Thyroid gland (tissue), 4 donors: ENCODE measurements at regions not wholly inside any gene's neighbourhood (a gene's known extent, or its start where the extent isn't known, plus 50 kb on each side); places are given as distances from the start of the nearest gene placed in this dataset.

Source experiments
- DNase-seq, 2 donors: peaks; one replicate each; pipeline ENCODE4 v3.0.0-alpha.2; 2019
- H3K27ac ChIP-seq, 3 donors: fragments of 200-600 bp; sonication (generic); 1 replicate in 2 of 3; 2 replicates in 1 of 3; pipeline ENCODE4 v1.5.1; 2016 to 2019; ENCODE audit warnings: mild to moderate bottlenecking in 1 of 3, moderate library complexity in 1 of 3
- H3K27me3 ChIP-seq: fragments of 200-600 bp; sonication (generic); one replicate; pipeline ENCODE4 v1.5.1; 2019
- H3K36me3 ChIP-seq, 2 donors: fragments of 200-600 bp; sonication (generic); one replicate each; pipeline ENCODE4 v1.5.1; 2016 to 2019
- H3K4me1 ChIP-seq, 2 donors: fragments of 200-600 bp; sonication (generic); one replicate each; pipeline ENCODE4 v1.5.1; 2017 to 2019
- H3K4me3 ChIP-seq, 3 donors: fragments of 200-600 bp; sonication (generic); replicated peaks in 1 of 3; 1 replicate in 2 of 3; 2 replicates in 1 of 3; pipeline ENCODE4 v1.5.1; 2016; ENCODE audit warnings: mild to moderate bottlenecking in 1 of 3
- H3K9me3 ChIP-seq: fragments of 200-600 bp; sonication (generic); one replicate; pipeline ENCODE4 v1.5.1; 2017
- POLR2A ChIP-seq, 2 donors: fragments of 450-650 bp; IDR thresholded peaks; one replicate each; pipeline ENCODE4 v1.6.1; 2017; ENCODE audit warnings: antibody characterized with exemption in 2 of 2, mild to moderate bottlenecking in 2 of 2, moderate library complexity in 1 of 2
- WGBS, 2 donors: methylation state at CpG; one replicate each; pipeline ENCODE4 v1.1.5; 2017; 5-methylcytosine and 5-hydroxymethylcytosine counted together
- intact Hi-C: fragments of 100-400 bp; cut with DNase I; formaldehyde crosslinking; loops from one replicate; pipeline ENCODE4 v1.15.1; 2023
- TF ChIP-seq, protein P1 (sequence below), 6 experiments: fragments of 200-600 bp in 3 of 6; fragments of 450-650 bp in 3 of 6; sonication (generic) in 3 of 6; IDR thresholded peaks; one replicate each; pipeline ENCODE4 v1.5.1; 2016 to 2019; ENCODE audit warnings: antibody characterized with exemption in 6 of 6, mild to moderate bottlenecking in 2 of 6, inconsistent platforms in 1 of 6, moderate library complexity in 1 of 6

DNA sequence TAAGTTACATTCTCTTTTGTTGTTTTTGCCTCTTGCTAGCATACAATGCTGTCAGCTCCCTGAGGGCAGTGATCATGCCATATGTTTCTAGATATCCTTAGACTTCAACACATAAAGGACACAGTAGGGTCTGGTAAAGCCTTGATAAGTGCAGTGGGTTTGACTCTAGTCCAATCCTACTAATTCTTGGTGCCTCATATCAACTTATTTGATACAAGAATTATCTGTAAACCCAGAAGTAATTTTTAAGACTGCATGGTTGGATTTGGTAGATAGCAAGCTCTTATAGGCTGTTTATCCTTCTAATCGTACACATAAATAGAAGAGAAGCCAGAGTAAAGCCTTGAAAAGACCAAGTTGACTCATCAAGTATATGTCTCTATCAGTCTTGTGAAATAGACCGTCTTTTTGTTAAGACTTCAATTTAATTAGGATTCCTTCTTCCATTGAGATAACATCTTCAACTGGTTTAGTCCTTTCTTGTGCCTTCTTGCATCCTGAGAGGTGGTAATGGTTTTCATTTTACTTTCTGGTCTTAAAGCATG, 265.6 kb upstream of the CDIN1 start:
- 90% methylated on average over 2 of the region's 2 CpGs for WGBS, 2 donors

GRCh38 chr15:36315649-36316048, 263.8 kb upstream of the CDIN1 start:
- no peak for TF ChIP-seq POLR2A (IDR thresholded peaks at IDR 0.05)
- TF ChIP-seq, protein P1, sequence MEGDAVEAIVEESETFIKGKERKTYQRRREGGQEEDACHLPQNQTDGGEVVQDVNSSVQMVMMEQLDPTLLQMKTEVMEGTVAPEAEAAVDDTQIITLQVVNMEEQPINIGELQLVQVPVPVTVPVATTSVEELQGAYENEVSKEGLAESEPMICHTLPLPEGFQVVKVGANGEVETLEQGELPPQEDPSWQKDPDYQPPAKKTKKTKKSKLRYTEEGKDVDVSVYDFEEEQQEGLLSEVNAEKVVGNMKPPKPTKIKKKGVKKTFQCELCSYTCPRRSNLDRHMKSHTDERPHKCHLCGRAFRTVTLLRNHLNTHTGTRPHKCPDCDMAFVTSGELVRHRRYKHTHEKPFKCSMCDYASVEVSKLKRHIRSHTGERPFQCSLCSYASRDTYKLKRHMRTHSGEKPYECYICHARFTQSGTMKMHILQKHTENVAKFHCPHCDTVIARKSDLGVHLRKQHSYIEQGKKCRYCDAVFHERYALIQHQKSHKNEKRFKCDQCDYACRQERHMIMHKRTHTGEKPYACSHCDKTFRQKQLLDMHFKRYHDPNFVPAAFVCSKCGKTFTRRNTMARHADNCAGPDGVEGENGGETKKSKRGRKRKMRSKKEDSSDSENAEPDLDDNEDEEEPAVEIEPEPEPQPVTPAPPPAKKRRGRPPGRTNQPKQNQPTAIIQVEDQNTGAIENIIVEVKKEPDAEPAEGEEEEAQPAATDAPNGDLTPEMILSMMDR (IDR thresholded peaks at IDR 0.05), result no peak
- DNase-seq, result no peak
- Histone ChIP-seq H3K27ac (no peak overlapping the region), H3K4me1 (no peaks in the 10 kb centered on the region), H3K4me3 (no peak overlapping the region), H3K27me3 (no peaks in the 10 kb centered on the region), H3K9me3 (no peaks in the 10 kb centered on the region), H3K36me3 (no peaks in the 10 kb centered on the region)
- intact Hi-C loops, result no loop called here
- 92 to 94% methylated on average over 2 of the region's 2 CpGs for WGBS, 2 donors

More for the DNA sequence above, 265.6 kb upstream of the CDIN1 start:
- H3K4me3 ChIP-seq, result no peak overlapping the region
- TF ChIP-seq, protein P1 (IDR thresholded peaks at IDR 0.05), result no peak
- no peak for TF ChIP-seq POLR2A (IDR thresholded peaks at IDR 0.05)
- no peak for DNase-seq
- H3K9me3 ChIP-seq, result no peaks in the 10 kb centered on the region
- intact Hi-C loops, result no loop called here
- no peaks in the 10 kb centered on the region for H3K36me3 ChIP-seq
- no peak overlapping the region for H3K27ac ChIP-seq
- no peaks in the 10 kb centered on the region for H3K27me3 ChIP-seq
- H3K4me1 ChIP-seq, result no peaks in the 10 kb centered on the region

GRCh38 chr15:36323615-36324014, 255.8 kb upstream of the CDIN1 start:
- TF ChIP-seq, protein P1 (IDR thresholded peaks at IDR 0.05), result no peak
- TF ChIP-seq POLR2A (IDR thresholded peaks at IDR 0.05), result no peak
- H3K4me1 ChIP-seq, result no peaks in the 10 kb centered on the region
- no peaks in the 10 kb centered on the region for H3K27me3 ChIP-seq
- no peaks in the 10 kb centered on the region for H3K9me3 ChIP-seq
- no peak overlapping the region for H3K27ac ChIP-seq
- no peak overlapping the region for H3K4me3 ChIP-seq
- 84% methylated on average over 3 of the region's 3 CpGs for WGBS, 2 donors
- H3K36me3 ChIP-seq, result no peaks in the 10 kb centered on the region
- intact Hi-C loops, result no loop called here
- no peak for DNase-seq

DNA sequence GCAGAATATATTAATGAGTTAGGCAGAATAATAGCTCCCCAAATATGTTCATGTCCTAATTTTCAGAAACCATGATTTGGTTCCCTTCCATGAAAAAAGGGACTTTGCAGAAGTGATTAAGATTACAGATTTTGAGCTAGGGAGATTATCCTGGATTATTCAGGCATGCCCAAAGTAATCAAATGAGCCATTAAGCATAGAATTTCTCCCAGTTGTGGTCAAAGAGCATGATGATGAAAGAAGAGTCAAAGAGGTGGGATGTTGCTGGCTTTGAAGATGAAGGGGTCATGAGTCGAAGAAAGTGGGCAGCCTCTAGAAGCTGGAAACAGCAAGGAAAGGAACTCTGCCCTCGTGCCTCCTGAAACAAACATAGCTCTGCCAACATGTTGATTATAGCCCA, 254.2 kb upstream of the CDIN1 start:
- no peak overlapping the region for H3K27ac ChIP-seq
- TF ChIP-seq, protein P1 (IDR thresholded peaks at IDR 0.05), result no peak
- no peak for TF ChIP-seq POLR2A (IDR thresholded peaks at IDR 0.05)
- intact Hi-C loops, result no loop called here
- 84 to 85% methylated on average over 2 of the region's 2 CpGs for WGBS, 2 donors
- no peak for DNase-seq
- H3K4me1 ChIP-seq, result no peaks in the 10 kb centered on the region
- H3K27me3 ChIP-seq, result no peaks in the 10 kb centered on the region
- no peaks in the 10 kb centered on the region for H3K9me3 ChIP-seq
- no peaks in the 10 kb centered on the region for H3K36me3 ChIP-seq
- no peak overlapping the region for H3K4me3 ChIP-seq

DNA sequence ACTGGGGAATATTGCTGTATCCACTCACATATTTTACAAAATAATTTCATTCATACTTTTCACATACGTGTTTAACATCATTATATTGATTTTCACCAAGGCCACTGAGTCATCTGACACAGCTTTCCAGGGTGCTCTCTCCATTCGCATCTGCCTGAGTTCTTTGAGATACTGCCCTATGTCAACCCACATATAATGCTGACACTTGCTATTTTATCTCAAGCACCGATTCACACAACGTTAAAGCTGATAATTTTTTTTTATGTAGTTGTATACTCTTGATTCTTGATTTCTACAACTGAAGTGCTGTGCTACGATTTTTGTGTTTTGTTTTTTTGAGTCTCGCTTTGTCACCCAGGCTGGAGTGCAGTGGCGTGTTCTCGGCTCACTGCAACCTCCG, 249.8 kb upstream of the CDIN1 start:
- H3K4me1 ChIP-seq, result no peaks in the 10 kb centered on the region
- no peak overlapping the region for H3K4me3 ChIP-seq
- intact Hi-C loops, result no loop called here
- 95% methylated on average over 9 of the region's 9 CpGs for WGBS, 2 donors
- no peak overlapping the region for H3K27ac ChIP-seq
- H3K27me3 ChIP-seq, result no peaks in the 10 kb centered on the region
- TF ChIP-seq POLR2A (IDR thresholded peaks at IDR 0.05), result no peak
- TF ChIP-seq, protein P1 (IDR thresholded peaks at IDR 0.05), result no peak
- DNase-seq, result no peak
- no peaks in the 10 kb centered on the region for H3K9me3 ChIP-seq
- no peaks in the 10 kb centered on the region for H3K36me3 ChIP-seq
